Ascending aorta (tissue), 2 donors: ENCODE measurements at regions not wholly inside any gene's neighbourhood (a gene's known extent, or its start where the extent isn't known, plus 50 kb on each side); places are given as distances from the start of the nearest gene placed in this dataset.

ENCODE experiments used
- DNase-seq, 2 donors: peaks; one replicate each; pipeline ENCODE4 v3.0.0-alpha.2; 2019; ENCODE audit warnings: low spot score in 2 of 2
- H3K27ac ChIP-seq, 2 donors: fragments of 200-600 bp; sonication (generic); one replicate each; pipeline ENCODE4 v1.5.1; 2016 to 2017; ENCODE audit warnings: mild to moderate bottlenecking in 1 of 2
- H3K27me3 ChIP-seq: fragments of 200-600 bp; sonication (generic); one replicate; pipeline ENCODE4 v1.5.1; 2017
- H3K36me3 ChIP-seq, 2 donors: fragments of 200-600 bp; sonication (generic); one replicate each; pipeline ENCODE4 v1.5.1; 2016
- H3K4me1 ChIP-seq, 2 donors: fragments of 200-600 bp; sonication (generic); one replicate each; pipeline ENCODE4 v1.5.1; 2016 to 2017; ENCODE audit warnings: mild to moderate bottlenecking in 1 of 2
- H3K4me3 ChIP-seq, 2 donors: fragments of 200-600 bp; sonication (generic); one replicate each; pipeline ENCODE4 v1.5.1; 2016 to 2017; ENCODE audit warnings: mild to moderate bottlenecking in 1 of 2
- H3K9me3 ChIP-seq, 2 donors: fragments of 200-600 bp; sonication (generic); one replicate each; pipeline ENCODE4 v1.5.1; 2016
- CTCF ChIP-seq, 3 experiments: fragments of 200-600 bp in 2 of 3; fragments of 450-650 bp in 1 of 3; sonication (generic) in 2 of 3; IDR thresholded peaks; one replicate each; pipeline ENCODE4 v1.5.1; 2016 to 2019; ENCODE audit warnings: antibody characterized with exemption in 3 of 3, mild to moderate bottlenecking in 1 of 3, moderate library complexity in 1 of 3
- intact Hi-C: fragments of 100-400 bp; cut with DNase I; formaldehyde crosslinking; loops from one replicate; pipeline ENCODE4 v1.15.1; 2023

- TF ChIP-seq CTCF (IDR thresholded peaks at IDR 0.05): no peak
- no peaks in the 10 kb centered on the region for H3K9me3 ChIP-seq
- H3K4me3 ChIP-seq: no peak overlapping the region
- no peaks in the 10 kb centered on the region for H3K27me3 ChIP-seq
- intact Hi-C loops: no loop called here
- no peaks in the 10 kb centered on the region for H3K36me3 ChIP-seq
- no peak for DNase-seq
- no peak overlapping the region for H3K27ac ChIP-seq
- no peaks in the 10 kb centered on the region for H3K4me1 ChIP-seq
Measured at GRCh38 chr2:118627156-118627555, 220.3 kb downstream of the EN1 start.

DNA sequence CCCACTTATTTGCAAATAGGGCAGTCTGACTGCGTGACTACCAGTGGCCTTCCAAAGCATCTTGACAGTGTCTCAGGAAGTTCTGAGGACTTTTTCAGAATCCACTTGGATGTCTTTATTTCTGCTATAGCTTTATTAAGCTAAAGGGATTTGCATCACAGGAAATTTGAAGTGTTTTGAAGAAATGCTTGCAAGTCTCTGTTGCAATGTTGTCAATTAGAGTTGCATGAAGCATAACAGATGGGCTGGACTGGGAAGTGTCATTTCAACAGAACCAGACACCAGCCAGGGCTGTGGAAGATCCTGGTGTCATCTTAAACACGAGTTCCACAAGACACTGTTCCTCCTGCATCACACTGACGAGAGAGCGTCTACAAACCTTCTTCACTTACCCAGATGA, 224.5 kb downstream of the EN1 start:
- no peak for TF ChIP-seq CTCF (IDR thresholded peaks at IDR 0.05)
- H3K4me3 ChIP-seq: no peak overlapping the region
- intact Hi-C loops: no loop called here

GRCh38 chr2:118622108-118622507, 225.3 kb downstream of the EN1 start:
- Histone ChIP-seq H3K27me3 (no peaks in the 10 kb centered on the region), H3K9me3 (no peaks in the 10 kb centered on the region), H3K27ac (no peak overlapping the region), H3K36me3 (no peaks in the 10 kb centered on the region), H3K4me3 (no peak overlapping the region), H3K4me1 (no peaks in the 10 kb centered on the region)
- TF ChIP-seq CTCF (IDR thresholded peaks at IDR 0.05): no peak
- intact Hi-C loops: no loop called here
- no peak for DNase-seq

More for the DNA sequence above, 224.5 kb downstream of the EN1 start:
- H3K9me3 ChIP-seq: no peaks in the 10 kb centered on the region
- no peaks in the 10 kb centered on the region for H3K27me3 ChIP-seq
- H3K36me3 ChIP-seq: no peaks in the 10 kb centered on the region
- H3K4me1 ChIP-seq: no peaks in the 10 kb centered on the region
- no peak overlapping the region for H3K27ac ChIP-seq
- DNase-seq: no peak

- Histone ChIP-seq H3K36me3 (no peaks in the 10 kb centered on the region), H3K9me3 (no peaks in the 10 kb centered on the region), H3K4me1 (no peaks in the 10 kb centered on the region), H3K4me3 (no peak overlapping the region), H3K27ac (no peak overlapping the region), H3K27me3 (no peaks in the 10 kb centered on the region)
- no peak for DNase-seq
- TF ChIP-seq CTCF (IDR thresholded peaks at IDR 0.05): no peak
- intact Hi-C loops: no loop called here
Measured at GRCh38 chr2:118618279-118618678, 229.2 kb downstream of the EN1 start.

GRCh38 chr2:118616432-118616831, 231.0 kb downstream of the EN1 start:
- Histone ChIP-seq H3K27me3 (no peaks in the 10 kb centered on the region), H3K36me3 (no peaks in the 10 kb centered on the region), H3K4me1 (no peaks in the 10 kb centered on the region), H3K27ac (no peak overlapping the region), H3K9me3 (no peaks in the 10 kb centered on the region), H3K4me3 (no peak overlapping the region)
- intact Hi-C loops: no loop called here
- no peak for DNase-seq
- no peak for TF ChIP-seq CTCF (IDR thresholded peaks at IDR 0.05)

DNA sequence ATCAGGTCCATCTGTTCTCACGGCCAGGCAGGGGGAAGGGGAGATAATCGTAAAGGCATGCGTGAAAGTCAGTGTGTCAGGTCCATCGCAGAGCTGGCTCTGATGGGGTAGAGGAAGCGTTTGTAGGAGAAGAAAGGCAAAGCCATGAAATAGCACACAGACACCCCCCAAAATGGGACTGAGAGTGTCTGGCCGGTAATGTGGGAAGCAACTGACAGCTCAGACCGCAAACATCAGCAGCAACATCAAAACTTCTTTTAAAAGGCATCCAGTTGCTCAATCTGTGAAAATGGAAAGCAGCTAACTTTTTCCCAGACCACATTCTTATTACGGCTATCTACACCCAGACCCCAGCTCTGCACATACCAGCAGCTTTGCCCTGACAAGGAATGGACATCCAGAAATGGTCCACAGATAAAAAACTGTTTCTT, 232.6 kb downstream of the EN1 start:
- no peak overlapping the region for H3K27ac ChIP-seq
- H3K4me1 ChIP-seq: no peaks in the 10 kb centered on the region
- intact Hi-C loops: no loop called here
- H3K4me3 ChIP-seq: no peak overlapping the region
- no peaks in the 10 kb centered on the region for H3K9me3 ChIP-seq
- no peak for TF ChIP-seq CTCF (IDR thresholded peaks at IDR 0.05)
- H3K27me3 ChIP-seq: no peaks in the 10 kb centered on the region
- DNase-seq: no peak
- H3K36me3 ChIP-seq: no peaks in the 10 kb centered on the region
